Mesothelial cell of epicardium (in vitro differentiated cells): ENCODE measurements at regions not wholly inside any gene's neighbourhood (a gene's known extent, or its start where the extent isn't known, plus 50 kb on each side); places are given as distances from the start of the nearest gene placed in this dataset.

ENCODE experiments used
- DNase-seq, 2 experiments: peaks; one replicate each; pipeline ENCODE4 v3.0.0; 2021; ENCODE audit warnings: low spot score in 2 of 2; ENCODE audit not compliant: unreplicated experiment in 2 of 2
- H3K27ac Mint-ChIP-seq: 2 replicates; pipeline ENCODE4 v1.8.0; 2021; ENCODE audit warnings: mixed read lengths
- H3K27me3 Mint-ChIP-seq: 2 replicates; pipeline ENCODE4 v1.8.0; 2021; ENCODE audit warnings: low read depth, mixed read lengths
- H3K36me3 Mint-ChIP-seq: 2 replicates; pipeline ENCODE4 v1.8.0; 2021; ENCODE audit warnings: mixed read lengths
- H3K4me1 Mint-ChIP-seq: 2 replicates; pipeline ENCODE4 v1.8.0; 2021; ENCODE audit warnings: mixed read lengths
- H3K4me3 Mint-ChIP-seq: 2 replicates; pipeline ENCODE4 v1.8.0; 2021; ENCODE audit warnings: mild to moderate bottlenecking, moderate library complexity, mixed read lengths
- H3K9me3 Mint-ChIP-seq: 2 replicates; pipeline ENCODE4 v1.8.0; 2021; ENCODE audit warnings: mixed read lengths
- CTCF ChIP-seq: fragments of 200-600 bp; sonication (generic); IDR thresholded peaks from one replicate; pipeline ENCODE4 v1.5.0; 2021; ENCODE audit warnings: antibody characterized with exemption; ENCODE audit not compliant: unreplicated experiment

- H3K4me3 Mint-ChIP-seq = no peak overlapping the region
- no peaks in the 10 kb centered on the region for H3K4me1 Mint-ChIP-seq
- DNase-seq = no peak
- no peak overlapping the region for H3K27ac Mint-ChIP-seq
- peaks cover 4% of the 10 kb centered on the region for H3K9me3 Mint-ChIP-seq
- no peak for TF ChIP-seq CTCF
- H3K27me3 Mint-ChIP-seq = no peaks in the 10 kb centered on the region
- H3K36me3 Mint-ChIP-seq = no peaks in the 10 kb centered on the region
Observed at GRCh38 chr10:88106366-88106765, 242.9 kb downstream of the PTEN start.

- no peak for DNase-seq
- no peak overlapping the region for H3K27ac Mint-ChIP-seq
- no peaks in the 10 kb centered on the region for H3K27me3 Mint-ChIP-seq
- H3K4me1 Mint-ChIP-seq = no peaks in the 10 kb centered on the region
- H3K36me3 Mint-ChIP-seq = no peaks in the 10 kb centered on the region
- no peak for TF ChIP-seq CTCF
- H3K9me3 Mint-ChIP-seq = no peaks in the 10 kb centered on the region
- H3K4me3 Mint-ChIP-seq = no peak overlapping the region
Observed at GRCh38 chr10:88107296-88108097, 244.1 kb downstream of the PTEN start.

GRCh38 chr10:88108115-88108610, 244.7 kb downstream of the PTEN start:
- Mint-ChIP-seq H3K27ac (no peak overlapping the region), H3K4me3 (no peak overlapping the region), H3K9me3 (no peaks in the 10 kb centered on the region), H3K36me3 (no peaks in the 10 kb centered on the region), H3K4me1 (no peaks in the 10 kb centered on the region), H3K27me3 (no peaks in the 10 kb centered on the region)
- DNase-seq = no peak
- TF ChIP-seq CTCF = no peak

GRCh38 chr10:88110355-88110754, 246.9 kb downstream of the PTEN start:
- H3K4me1 Mint-ChIP-seq = peaks cover 8% of the 10 kb centered on the region
- TF ChIP-seq CTCF = no peak
- H3K4me3 Mint-ChIP-seq = no peak overlapping the region
- no peaks in the 10 kb centered on the region for H3K27me3 Mint-ChIP-seq
- no peaks in the 10 kb centered on the region for H3K9me3 Mint-ChIP-seq
- H3K36me3 Mint-ChIP-seq = no peaks in the 10 kb centered on the region
- no peak overlapping the region for H3K27ac Mint-ChIP-seq
- no peak for DNase-seq

GRCh38 chr10:88110822-88111221, 247.4 kb downstream of the PTEN start:
- Mint-ChIP-seq H3K27me3 (no peaks in the 10 kb centered on the region), H3K9me3 (no peaks in the 10 kb centered on the region), H3K36me3 (no peaks in the 10 kb centered on the region), H3K27ac (no peak overlapping the region), H3K4me3 (no peak overlapping the region), H3K4me1 (peaks cover 9% of the 10 kb centered on the region)
- no peak for DNase-seq
- TF ChIP-seq CTCF = no peak
